ENCODE measurements at regions not wholly inside any gene's neighbourhood (a gene's known extent, or its start where the extent isn't known, plus 50 kb on each side); places are given as distances from the start of the nearest gene placed in this dataset.
"Not testable (repeated sequence)": the region's sequence is repeated elsewhere in the genome, so short reads cannot be mapped to it uniquely, and the experiment has no call there.

DNA sequence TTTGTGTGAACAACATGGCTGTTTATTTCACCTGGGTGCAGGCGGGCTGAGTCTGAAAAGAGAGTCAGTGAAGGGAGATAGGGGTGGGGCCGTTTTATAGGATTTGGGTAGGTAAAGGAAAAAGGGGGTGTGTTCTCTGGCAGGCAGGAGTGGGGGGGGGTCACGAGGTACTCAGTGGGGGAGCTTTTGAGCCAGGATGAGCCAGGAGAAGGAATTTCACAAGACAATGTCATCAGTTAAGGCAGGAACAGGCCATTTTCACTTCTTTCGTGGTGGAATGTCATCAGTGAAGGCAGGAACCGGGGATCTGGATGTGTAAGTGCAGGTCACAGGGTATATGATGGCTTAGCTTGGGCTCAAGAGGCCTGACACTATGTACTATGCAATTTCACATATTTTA is 184.8 kb upstream of the SEMA3E start:
- intact Hi-C loops (cut with DNase I); DNase-seq; ATAC-seq: not testable (repeated sequence)

DNA sequence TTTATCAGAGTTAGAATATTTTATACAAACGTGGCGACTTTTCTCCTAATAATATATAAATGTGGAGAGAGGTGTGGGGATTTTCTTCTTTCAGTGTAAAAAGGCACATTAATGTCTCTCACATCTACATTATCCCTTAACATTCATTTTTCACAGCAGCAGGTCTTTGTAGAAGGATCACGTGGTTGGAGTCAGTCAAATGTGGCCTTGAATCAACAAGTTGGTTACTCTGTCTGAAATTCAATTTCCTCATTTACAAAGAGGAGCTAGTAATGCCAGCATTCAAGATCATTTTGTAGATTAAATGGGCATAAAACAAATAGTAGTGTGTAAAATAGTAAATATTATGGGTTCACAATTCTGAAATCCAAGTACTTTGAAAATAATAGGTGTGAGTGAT is 183.1 kb upstream of the SEMA3E start:
- DNase-seq (no peak), ATAC-seq (no peak)
- intact Hi-C loops (cut with DNase I), result no loop called here

GRCh38 chr7:83827036-83827435 is 178.1 kb upstream of the SEMA3E start:
- intact Hi-C loops (cut with DNase I), result no loop called here
- ATAC-seq, result no peak
- no peak for DNase-seq

- intact Hi-C loops (cut with DNase I), result no loop called here
- ATAC-seq, result no peak
Measured at GRCh38 chr7:83824214-83824613, 175.3 kb upstream of the SEMA3E start.

DNA sequence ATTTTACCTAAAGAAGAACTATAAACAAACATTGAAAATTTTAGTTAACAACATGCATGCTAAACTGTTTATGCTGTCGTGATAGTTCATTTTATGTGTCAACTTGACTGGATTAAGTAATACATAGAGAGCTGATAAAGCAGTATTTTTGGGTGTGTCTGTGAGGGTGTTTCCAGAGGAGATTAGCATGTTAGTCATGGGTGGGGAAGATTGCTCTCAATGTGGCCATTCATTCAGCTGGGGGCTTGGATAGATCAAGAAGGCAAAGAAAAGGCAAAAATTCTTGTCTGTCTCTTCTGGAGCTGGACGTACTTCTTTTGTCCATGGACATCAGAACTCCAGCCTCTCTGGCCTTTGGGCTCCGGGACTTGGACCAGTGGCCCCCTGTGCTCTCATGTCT is 172.9 kb upstream of the SEMA3E start:
- DNase-seq (no peak), ATAC-seq (no peak)
- intact Hi-C loops (cut with DNase I), result no loop called here

More at GRCh38 chr7:83824214-83824613, 175.3 kb upstream of the SEMA3E start:
- DNase-seq, result no peak

GRCh38 chr7:83820641-83821040 is 171.7 kb upstream of the SEMA3E start:
- ATAC-seq, result no peak
- no peak for DNase-seq
- intact Hi-C loops (cut with DNase I), result no loop called here

DNA sequence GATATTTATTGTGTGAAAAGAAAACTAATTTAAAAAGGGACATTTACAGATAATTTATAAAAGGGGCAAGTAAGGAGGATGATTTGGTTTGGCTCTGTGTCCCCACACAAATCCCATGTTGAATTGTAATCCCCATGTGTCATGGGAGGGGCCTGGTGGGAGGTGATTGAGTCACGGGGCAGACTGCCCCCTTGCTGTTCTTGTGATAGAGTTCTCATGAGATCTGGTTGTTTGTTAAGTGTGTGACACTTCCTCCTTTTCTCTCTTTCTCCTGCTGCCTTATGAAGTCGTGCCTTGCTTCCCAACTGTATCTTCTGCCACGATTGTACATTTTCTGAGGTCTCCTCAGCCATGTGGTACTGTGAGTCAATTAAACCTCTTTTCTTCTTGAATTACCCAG is 171.0 kb upstream of the SEMA3E start:
- intact Hi-C loops (cut with DNase I), result no loop called here
- no peak for DNase-seq
- ATAC-seq, result no peak

DNA sequence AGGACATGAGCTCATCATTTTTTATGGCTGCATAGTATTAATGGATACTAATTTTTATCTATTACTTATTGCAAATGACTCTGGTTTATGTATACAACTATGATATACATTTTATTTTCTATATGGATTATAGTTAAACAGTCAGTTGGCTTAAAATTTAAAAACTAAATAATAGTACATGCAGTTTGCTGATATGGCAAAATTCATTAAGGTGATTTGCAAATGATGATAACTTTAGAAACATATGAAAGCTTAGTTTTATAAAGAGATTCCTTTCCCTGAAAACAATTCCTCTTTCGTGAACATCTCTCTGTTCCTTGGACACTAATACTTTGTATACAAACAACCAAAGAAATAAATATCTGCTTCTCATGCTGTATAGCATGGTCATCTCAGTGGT is 165.5 kb upstream of the SEMA3E start:
- intact Hi-C loops (cut with DNase I), result no loop called here
- ATAC-seq, result no peak

DNA sequence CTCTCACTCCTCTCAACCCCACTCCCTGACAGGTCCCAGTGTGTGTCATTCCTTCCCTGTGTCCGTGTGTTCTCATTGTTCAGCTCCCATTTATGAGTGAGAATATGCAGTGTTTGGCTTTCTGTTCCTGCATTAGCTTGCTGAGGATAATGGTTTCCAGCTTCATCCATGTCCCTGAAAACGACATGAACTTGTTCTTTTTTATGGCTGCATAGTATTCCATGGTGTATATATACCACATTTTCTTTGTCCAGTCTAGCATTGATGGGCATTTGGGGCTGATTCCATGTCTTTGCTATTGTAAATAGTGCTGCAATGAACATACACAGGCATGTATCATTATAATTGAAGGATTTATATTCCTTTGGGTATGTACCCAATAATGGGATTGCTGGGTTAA is 163.6 kb upstream of the SEMA3E start:
- intact Hi-C loops (cut with DNase I); DNase-seq; ATAC-seq: not testable (repeated sequence)

More for the DNA sequence above, 165.5 kb upstream of the SEMA3E start:
- DNase-seq, result no peak

- intact Hi-C loops (cut with DNase I), result no loop called here
- DNase-seq (no peak), ATAC-seq (no peak)
Measured at GRCh38 chr7:83808982-83809381, 160.0 kb upstream of the SEMA3E start.

DNA sequence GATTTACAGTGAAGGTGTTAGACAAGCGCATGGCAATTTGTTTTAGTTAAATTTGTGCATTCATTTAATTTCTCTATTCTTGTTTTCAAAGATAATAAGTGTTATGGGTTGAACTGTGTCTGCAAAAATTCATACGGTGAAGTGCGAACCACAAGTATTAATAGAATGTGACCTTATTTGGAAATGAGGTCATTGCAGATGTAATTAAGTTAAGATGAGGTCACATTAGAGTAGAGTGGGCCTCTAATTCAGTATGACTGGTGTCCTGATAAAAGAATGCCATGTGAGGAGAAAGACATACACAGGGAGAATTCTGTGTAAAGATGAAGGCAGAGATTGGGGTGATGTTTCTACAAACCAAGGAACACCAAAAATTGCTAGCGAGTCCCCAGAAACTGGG is 158.8 kb upstream of the SEMA3E start:
- ATAC-seq (no peak), DNase-seq (no peak)
- intact Hi-C loops (cut with DNase I), result no loop called here

DNA sequence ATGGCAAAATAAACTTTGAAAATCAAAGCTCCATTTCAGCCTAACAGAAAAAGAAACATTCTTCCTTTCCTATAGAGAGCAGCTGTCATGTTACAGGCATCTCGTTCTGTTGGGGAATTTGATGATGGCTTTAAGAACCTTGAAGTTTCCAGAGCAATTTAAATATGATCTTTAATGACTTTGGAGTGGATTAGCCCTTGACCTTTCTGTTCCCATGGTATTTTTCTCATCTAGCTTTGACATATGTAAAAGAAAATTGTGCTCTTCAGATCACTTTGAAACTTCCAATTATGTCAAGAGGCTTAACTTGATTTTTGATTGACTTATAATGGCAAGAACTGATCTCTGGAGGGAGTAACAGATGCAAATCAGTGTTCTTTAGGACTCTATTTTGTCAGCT is 157.6 kb upstream of the SEMA3E start:
- DNase-seq, result no peak
- ATAC-seq, result no peak
- intact Hi-C loops (cut with DNase I), result no loop called here

GRCh38 chr7:83799333-83799732 is 150.4 kb upstream of the SEMA3E start:
- DNase-seq (no peak), ATAC-seq (no peak)
- intact Hi-C loops (cut with DNase I), result no loop called here

- no peak for ATAC-seq
- DNase-seq, result no peak
- intact Hi-C loops (cut with DNase I), result no loop called here
Measured at GRCh38 chr7:83798489-83798888, 149.6 kb upstream of the SEMA3E start.

GRCh38 chr7:83796760-83797159 is 147.8 kb upstream of the SEMA3E start:
- intact Hi-C loops (cut with DNase I), result no loop called here
- ATAC-seq, result no peak

GRCh38 chr7:83794829-83795228 is 145.9 kb upstream of the SEMA3E start:
- no peak for DNase-seq
- no peak for ATAC-seq
- intact Hi-C loops (cut with DNase I), result no loop called here

More at GRCh38 chr7:83796760-83797159, 147.8 kb upstream of the SEMA3E start:
- no peak for DNase-seq

DNA sequence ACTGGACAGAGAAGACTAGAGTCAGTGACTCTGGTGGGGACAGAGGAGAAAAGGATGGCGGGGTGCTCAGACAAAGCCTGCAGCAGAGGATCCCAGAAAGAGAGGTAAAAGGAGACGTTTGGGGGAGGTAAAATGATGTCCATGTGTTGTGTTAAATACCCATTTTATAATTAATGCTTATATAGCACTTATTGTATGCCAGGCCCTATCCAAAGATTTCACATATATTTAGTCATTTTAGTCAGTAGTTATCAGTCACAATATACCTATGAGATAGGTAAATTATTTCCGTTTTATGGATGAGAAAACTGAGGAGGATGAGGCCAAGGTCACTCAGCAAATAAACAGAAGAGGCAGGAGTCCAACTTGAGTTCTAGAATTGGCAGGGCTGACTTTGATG is 144.6 kb upstream of the SEMA3E start:
- no peak for DNase-seq
- ATAC-seq, result no peak
- intact Hi-C loops (cut with DNase I), result no loop called here

DNA sequence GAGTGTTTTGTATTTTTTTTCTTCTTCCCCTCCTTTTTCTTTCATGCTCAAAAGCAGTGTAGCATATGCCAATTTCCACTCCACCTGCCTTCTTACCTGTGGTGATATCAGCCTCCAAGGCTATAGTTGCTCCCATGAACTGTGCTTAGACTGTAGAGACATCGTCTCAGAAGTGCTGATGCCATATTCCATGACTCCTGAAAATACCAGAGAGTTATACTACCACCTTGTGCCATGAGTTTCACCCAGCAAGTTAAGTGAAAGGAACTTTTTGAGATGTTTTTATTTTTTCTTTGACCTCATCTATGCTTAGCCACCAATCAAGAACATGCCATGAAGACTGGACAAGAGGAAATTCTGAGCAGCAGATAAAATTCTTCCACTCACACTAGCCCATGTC is 142.8 kb upstream of the SEMA3E start:
- intact Hi-C loops (cut with DNase I), result no loop called here
- ATAC-seq, result no peak
- DNase-seq, result no peak

DNA sequence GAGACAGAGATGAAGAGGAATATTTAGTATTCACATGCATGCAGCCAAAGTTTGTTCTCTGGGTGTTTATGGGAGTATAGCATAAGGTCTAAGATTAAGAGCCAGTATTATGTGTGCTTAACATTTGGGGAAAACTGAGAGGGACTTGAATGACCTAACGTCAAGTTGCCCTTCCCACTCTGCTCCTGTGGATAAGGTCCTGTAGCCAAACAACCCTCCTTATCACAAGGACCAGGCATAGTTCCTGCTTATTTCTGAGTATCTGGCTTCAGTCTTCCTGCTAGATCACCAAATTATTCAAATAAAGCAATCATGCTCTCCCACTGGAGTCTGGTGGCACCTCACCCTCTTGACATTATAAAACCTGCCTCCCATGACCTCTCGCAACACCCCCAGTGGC is 137.9 kb upstream of the SEMA3E start:
- DNase-seq (no peak), ATAC-seq (no peak)
- intact Hi-C loops (cut with DNase I), result no loop called here

DNA sequence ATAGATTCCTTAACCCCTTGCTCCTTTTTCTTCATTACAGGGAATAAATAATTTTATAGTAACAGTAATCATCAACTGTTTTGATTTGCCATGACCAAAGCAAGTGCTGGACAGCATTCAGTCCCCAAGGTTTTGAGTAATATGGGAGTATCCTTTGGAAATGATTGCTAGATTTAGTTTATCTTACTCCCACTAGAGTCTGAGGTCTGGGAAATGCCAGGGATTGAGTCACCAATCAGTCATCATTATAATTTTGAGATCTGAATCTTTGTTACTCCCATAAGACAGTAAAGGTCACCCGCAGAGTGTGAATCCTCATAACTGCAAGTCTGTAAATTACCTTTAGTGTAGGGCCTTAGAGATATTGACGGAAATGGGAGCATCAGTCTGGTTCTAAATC is 133.7 kb upstream of the SEMA3E start:
- ATAC-seq (no peak), DNase-seq (no peak)
- intact Hi-C loops (cut with DNase I), result no loop called here

DNA sequence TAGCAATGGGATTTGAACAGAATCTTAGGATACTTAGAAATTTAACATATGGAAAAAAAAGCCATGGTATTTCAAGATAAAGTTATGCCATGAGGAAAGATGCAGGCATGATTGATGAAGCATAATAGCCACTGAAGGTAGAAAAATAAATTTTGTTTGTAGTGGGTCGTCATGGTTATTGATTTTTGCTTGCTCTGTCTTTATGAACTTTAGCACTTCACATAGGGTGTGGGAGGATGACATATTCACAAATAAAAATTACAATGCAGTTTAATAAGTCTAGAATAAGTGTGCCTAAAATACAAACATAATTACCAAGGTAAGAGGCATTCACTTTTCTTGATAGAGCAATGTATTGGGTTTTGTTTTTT is 129.1 kb upstream of the SEMA3E start:
- intact Hi-C loops (cut with DNase I), result no loop called here
- DNase-seq, result no peak
- no peak for ATAC-seq

DNA sequence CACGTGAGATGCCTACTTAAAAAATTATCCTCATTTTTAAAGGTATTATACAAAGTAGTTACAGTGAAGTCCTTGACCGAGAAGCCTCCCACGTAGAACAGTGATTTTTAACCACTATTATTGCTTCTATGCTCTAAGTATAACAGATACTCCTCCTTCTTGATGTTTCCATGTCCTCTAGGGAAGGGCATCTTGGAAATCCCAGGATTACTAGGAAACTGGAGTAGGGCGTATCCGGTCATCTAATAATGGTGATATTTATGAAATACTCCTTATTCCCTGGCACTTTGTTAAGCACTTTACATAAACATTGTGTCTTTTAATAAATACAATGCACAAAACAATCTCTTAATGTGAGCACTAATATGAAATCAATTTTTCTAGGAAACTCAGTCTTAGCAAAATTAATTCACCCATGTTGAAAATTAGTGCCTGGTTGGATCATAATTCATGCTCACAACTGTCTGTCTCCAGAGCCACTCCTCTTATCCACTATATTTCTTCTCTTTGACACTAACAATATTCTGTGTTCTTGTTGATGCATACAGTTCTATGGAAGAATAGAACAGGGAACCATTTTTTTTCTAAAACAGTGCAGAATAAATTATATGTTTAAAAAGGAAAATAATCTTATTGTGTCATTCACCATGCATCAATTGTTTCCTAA is 128.6 kb upstream of the SEMA3E start:
- ATAC-seq (no peak), DNase-seq (no peak)
- intact Hi-C loops (cut with DNase I), result no loop called here
